ENCODE measurements at regions not wholly inside any gene's neighbourhood (a gene's known extent, or its start where the extent isn't known, plus 50 kb on each side); places are given as distances from the start of the nearest gene placed in this dataset.

DNA sequence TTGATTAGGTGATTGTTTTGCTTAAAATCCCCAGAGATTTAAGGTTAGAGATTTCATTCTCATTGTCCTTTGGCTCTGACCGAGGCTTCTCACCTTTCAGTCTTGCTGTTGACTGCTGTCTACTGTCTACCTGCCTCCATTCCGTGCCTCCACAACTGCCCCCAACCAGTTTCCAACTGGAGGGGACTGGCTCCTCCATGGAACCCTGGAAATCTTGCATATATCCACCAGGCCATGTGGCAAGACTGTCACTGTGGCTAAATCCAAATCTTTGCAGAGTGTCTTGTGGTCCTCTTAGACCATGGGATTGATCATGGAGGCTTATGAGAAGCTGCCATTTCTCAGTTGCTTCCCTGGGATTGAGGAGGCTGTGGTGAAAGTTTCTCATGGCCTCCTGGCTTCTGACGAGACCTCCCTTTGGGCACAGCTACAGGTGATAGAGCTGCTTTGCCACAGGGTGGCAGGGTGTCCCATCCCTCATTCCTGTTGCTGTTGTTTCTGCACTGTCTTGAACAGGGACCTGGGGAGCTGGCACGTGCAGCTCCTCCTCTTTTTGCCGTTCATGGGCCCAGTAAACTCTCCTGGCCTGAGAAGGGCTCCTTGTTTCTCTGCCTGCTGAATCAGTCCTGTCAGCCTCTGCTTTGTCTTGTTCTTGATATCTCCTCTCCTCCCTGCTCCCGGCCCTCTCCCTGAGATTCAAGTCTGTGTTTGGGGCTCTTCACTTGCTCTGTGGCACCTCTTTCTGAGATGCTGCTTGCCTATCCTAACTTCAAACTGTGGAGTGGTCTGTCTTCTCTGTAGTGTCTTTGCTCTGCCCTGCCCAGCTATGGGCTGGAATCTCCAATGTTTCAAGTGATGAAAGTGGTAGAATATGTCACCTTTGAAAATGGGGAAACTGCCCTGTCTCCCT, 63.6 kb upstream of the IGFBP3 start:
- H3K36me3 Mint-ChIP-seq, result no peaks in the 10 kb centered on the region
- peaks cover 0 to 1% (median 0%) of the 10 kb centered on the region in 4 donors for H3K4me1 Mint-ChIP-seq
- no peak overlapping the region for H3K27ac Mint-ChIP-seq
- DNase-seq, result no peak
- Histone ChIP-seq H3K36me3 (ENCODE audit: control insufficient read depth, insufficient read depth, low read length) (no peaks in the 10 kb centered on the region), H3K27me3 (ENCODE audit: control insufficient read depth, insufficient read depth, low read length) (no peaks in the 10 kb centered on the region), H3K4me3 (ENCODE audit: low read depth, low read length) (no peak overlapping the region), H3K4me1 (ENCODE audit: control insufficient read depth, insufficient read depth, low read length, poor library complexity, severe bottlenecking) (no peaks in the 10 kb centered on the region), H3K9me3 (ENCODE audit: control insufficient read depth in 2 of 2, low read length in 2 of 2) (no peaks in the 10 kb centered on the region), H3K27ac (ENCODE audit: insufficient read depth, low read length, poor library complexity, severe bottlenecking) (no peak overlapping the region)
- no peak overlapping the region for H3K4me3 Mint-ChIP-seq
- H3K27me3 Mint-ChIP-seq, result no peaks in the 10 kb centered on the region
- peaks cover 0 to 5% (median 0%) of the 10 kb centered on the region in 7 donors for H3K9me3 Mint-ChIP-seq
- no peak for ATAC-seq (ENCODE audit: low read depth in 2 of 2)

DNA sequence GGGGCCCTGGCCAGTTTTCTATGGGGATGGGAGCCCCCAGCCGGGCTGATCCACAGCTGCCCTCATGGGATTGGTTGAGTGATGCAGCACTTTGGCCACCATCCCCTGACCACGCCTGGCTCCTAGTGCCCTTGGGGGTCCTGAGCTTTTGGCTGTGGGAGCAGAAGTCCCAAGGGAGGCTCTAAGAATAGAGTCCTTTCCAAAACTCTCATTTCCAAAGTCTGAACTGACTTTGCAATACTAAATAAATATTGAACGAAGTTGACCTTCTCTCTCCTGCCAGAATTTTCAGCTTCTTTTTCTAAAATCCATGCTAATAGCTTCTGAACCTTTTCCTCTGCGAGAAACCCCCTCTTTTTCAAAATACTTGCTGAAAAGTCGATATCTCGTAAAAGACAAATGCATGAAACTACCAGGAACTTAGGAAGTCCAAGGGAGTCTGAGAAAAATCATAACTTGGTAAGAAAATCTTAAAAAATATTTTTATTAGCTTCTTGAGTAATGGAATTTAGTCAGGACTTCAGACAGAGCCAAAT, 62.7 kb upstream of the IGFBP3 start:
- Histone ChIP-seq H3K27ac (ENCODE audit: insufficient read depth, low read length, poor library complexity, severe bottlenecking) (no peak overlapping the region), H3K36me3 (ENCODE audit: control insufficient read depth, insufficient read depth, low read length) (no peaks in the 10 kb centered on the region), H3K9me3 (ENCODE audit: control insufficient read depth in 2 of 2, low read length in 2 of 2) (no peaks in the 10 kb centered on the region), H3K4me3 (ENCODE audit: low read depth, low read length) (no peak overlapping the region), H3K27me3 (ENCODE audit: control insufficient read depth, insufficient read depth, low read length) (no peaks in the 10 kb centered on the region), H3K4me1 (ENCODE audit: control insufficient read depth, insufficient read depth, low read length, poor library complexity, severe bottlenecking) (no peaks in the 10 kb centered on the region)
- DNase-seq (no peak), ATAC-seq (ENCODE audit: low read depth in 2 of 2) (no peak)
- Mint-ChIP-seq H3K9me3 (peaks cover 0 to 6% (median 0%) of the 10 kb centered on the region in 7 donors), H3K36me3 (no peaks in the 10 kb centered on the region), H3K4me3 (no peak overlapping the region), H3K27ac (peak overlapping the region in 1 of 3 donors; percentile 26), H3K27me3 (no peaks in the 10 kb centered on the region), H3K4me1 (peaks cover 0 to 5% (median 0%) of the 10 kb centered on the region in 4 donors)

DNA sequence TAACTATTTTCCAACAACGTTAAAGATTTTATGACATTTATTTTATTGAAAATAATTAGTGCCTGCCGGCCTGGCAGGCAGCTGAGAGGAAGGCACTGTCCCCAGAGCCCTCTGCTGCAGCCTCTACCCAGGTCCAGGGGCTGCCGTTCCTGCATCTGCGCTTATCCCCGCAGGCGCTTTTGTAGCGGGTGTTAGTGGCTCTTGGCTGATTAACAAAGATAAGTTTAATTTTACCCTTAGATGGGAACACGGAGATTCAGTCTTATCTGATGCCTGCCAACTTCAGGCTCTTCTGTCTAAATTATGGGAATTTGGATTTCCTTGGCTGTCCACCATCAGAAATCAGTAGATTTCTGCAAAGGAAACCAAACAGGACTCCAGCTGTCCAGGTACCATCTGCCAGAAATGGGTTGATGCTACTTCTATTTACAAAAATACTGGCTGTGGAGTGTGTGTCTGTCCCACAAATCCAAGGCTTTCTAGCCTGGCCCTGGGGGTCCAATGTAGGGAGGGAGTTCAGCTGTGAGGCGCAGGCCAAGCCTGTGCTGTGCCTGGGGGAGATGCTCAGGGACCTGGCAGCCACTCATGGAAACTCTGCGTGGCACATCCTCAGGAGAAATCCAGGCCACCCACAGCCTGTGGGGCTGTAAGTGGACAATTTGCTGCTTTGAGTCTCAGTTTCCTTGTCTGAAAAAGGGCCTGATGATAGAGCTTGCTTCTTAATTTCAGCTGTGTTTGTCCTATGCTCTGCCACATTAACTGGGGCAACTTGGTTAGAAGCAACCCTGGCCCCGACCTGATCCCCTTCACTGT, 62.0 kb upstream of the IGFBP3 start:
- no peak for ATAC-seq (ENCODE audit: low read depth in 2 of 2)
- no peaks in the 10 kb centered on the region for H3K27me3 Mint-ChIP-seq
- no peak overlapping the region for H3K27ac Mint-ChIP-seq
- peaks cover 0 to 6% (median 0%) of the 10 kb centered on the region in 7 donors for H3K9me3 Mint-ChIP-seq
- DNase-seq, result no peak
- H3K36me3 Mint-ChIP-seq, result no peaks in the 10 kb centered on the region
- Histone ChIP-seq H3K4me1 (ENCODE audit: control insufficient read depth, insufficient read depth, low read length, poor library complexity, severe bottlenecking) (no peaks in the 10 kb centered on the region), H3K9me3 (ENCODE audit: control insufficient read depth in 2 of 2, low read length in 2 of 2) (no peaks in the 10 kb centered on the region), H3K36me3 (ENCODE audit: control insufficient read depth, insufficient read depth, low read length) (no peaks in the 10 kb centered on the region), H3K4me3 (ENCODE audit: low read depth, low read length) (no peak overlapping the region), H3K27me3 (ENCODE audit: control insufficient read depth, insufficient read depth, low read length) (no peaks in the 10 kb centered on the region), H3K27ac (ENCODE audit: insufficient read depth, low read length, poor library complexity, severe bottlenecking) (no peak overlapping the region)
- no peak overlapping the region for H3K4me3 Mint-ChIP-seq
- H3K4me1 Mint-ChIP-seq, result peaks cover 0 to 5% (median 0%) of the 10 kb centered on the region in 4 donors

DNA sequence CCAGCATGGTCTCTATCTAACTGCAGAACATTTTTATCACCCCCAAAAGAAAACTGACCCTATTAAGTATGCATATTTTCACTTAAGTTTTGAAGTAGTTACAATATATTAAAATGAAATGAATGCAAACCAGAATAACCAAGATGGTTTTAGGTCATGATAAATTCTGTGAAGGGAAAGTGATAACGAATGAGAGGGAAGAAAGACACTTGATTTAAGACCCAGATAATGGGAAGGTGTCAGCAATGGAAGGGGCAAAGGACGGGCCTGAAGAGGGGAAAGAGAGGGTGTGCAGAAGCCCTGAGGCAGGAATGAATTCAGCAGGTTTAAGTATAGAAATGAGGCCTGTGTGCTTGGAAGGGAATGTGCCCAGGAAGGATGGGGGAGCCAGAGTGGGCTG, 61.1 kb upstream of the IGFBP3 start:
- Histone ChIP-seq H3K4me3 (ENCODE audit: low read depth, low read length) (no peak overlapping the region), H3K9me3 (ENCODE audit: control insufficient read depth in 2 of 2, low read length in 2 of 2) (no peaks in the 10 kb centered on the region), H3K36me3 (ENCODE audit: control insufficient read depth, insufficient read depth, low read length) (no peaks in the 10 kb centered on the region), H3K27me3 (ENCODE audit: control insufficient read depth, insufficient read depth, low read length) (no peaks in the 10 kb centered on the region), H3K27ac (ENCODE audit: insufficient read depth, low read length, poor library complexity, severe bottlenecking) (no peak overlapping the region), H3K4me1 (ENCODE audit: control insufficient read depth, insufficient read depth, low read length, poor library complexity, severe bottlenecking) (no peaks in the 10 kb centered on the region)
- H3K36me3 Mint-ChIP-seq, result no peaks in the 10 kb centered on the region
- H3K4me1 Mint-ChIP-seq, result peaks cover 0 to 5% (median 0%) of the 10 kb centered on the region in 4 donors
- DNase-seq (no peak), ATAC-seq (ENCODE audit: low read depth in 2 of 2) (no peak)
- no peaks in the 10 kb centered on the region for H3K27me3 Mint-ChIP-seq
- H3K4me3 Mint-ChIP-seq, result no peak overlapping the region
- peak overlapping the region in 1 of 3 donors; percentile 1 for H3K27ac Mint-ChIP-seq
- peaks cover 0 to 6% (median 0%) of the 10 kb centered on the region in 7 donors for H3K9me3 Mint-ChIP-seq

DNA sequence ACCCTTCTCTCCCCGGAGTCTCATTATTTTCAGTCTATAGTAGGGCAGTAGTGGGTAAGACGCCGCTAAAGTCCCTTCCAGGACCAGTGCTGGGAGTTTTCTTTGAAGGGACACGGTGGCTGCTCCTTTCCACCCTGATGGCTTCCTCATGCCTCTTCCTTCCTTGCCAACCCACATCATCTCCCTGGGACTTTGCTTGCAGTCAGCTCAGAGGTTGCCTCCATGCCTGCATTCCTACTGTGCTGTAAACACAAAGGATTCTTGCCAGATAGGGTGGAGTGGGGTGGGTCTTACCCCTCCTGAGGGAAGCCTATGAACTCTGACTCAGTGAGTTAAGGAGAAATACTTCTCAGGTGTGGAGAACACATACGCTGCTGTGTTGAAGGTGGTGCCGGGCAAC, 59.9 kb upstream of the IGFBP3 start:
- Mint-ChIP-seq H3K27me3 (no peaks in the 10 kb centered on the region), H3K9me3 (peaks cover 0 to 3% (median 0%) of the 10 kb centered on the region in 7 donors), H3K4me3 (no peak overlapping the region), H3K27ac (no peak overlapping the region), H3K4me1 (peaks cover 0 to 5% (median 0%) of the 10 kb centered on the region in 4 donors), H3K36me3 (no peaks in the 10 kb centered on the region)
- ATAC-seq (ENCODE audit: low read depth in 2 of 2) (no peak), DNase-seq (no peak)
- Histone ChIP-seq H3K27ac (ENCODE audit: insufficient read depth, low read length, poor library complexity, severe bottlenecking) (no peak overlapping the region), H3K36me3 (ENCODE audit: control insufficient read depth, insufficient read depth, low read length) (no peaks in the 10 kb centered on the region), H3K4me3 (ENCODE audit: low read depth, low read length) (no peak overlapping the region), H3K4me1 (ENCODE audit: control insufficient read depth, insufficient read depth, low read length, poor library complexity, severe bottlenecking) (no peaks in the 10 kb centered on the region), H3K27me3 (ENCODE audit: control insufficient read depth, insufficient read depth, low read length) (no peaks in the 10 kb centered on the region), H3K9me3 (ENCODE audit: control insufficient read depth in 2 of 2, low read length in 2 of 2) (no peaks in the 10 kb centered on the region)

DNA sequence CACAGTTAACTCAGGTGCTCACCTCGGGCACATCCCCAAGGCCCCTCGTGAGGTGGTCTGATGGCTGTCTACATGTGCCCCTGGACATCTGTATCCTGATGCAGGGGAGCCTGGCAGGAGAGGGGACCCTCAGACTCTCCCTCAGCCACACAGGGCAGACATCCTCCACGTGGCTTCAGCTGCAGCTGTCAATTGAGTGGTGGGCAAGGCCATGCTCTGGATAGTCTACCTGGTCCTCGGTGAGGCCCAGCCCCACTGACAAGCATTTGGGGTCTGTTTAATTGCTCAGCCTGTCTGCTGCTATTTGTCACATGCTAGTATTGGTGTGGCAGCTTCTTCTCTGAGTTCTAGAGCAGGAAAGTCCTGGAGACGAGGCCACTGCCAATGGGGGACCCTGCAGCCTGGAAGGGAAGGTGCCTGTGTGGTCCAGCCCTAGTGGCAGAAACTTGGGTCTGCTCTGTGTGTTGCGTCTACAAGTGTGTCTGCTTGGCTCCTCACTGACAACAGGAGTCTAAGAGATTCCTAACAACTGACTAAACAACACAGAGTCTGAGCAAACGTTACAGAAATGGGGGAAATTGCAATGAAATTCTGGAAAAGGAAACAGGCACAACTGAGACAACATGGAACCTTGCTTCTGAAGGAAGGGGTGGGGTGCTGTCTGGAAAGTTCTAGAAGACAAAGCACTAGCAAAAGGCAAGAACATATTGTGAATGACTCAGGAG, 59.3 kb upstream of the IGFBP3 start:
- DNase-seq, result no peak
- Histone ChIP-seq H3K4me1 (ENCODE audit: control insufficient read depth, insufficient read depth, low read length, poor library complexity, severe bottlenecking) (no peaks in the 10 kb centered on the region), H3K36me3 (ENCODE audit: control insufficient read depth, insufficient read depth, low read length) (no peaks in the 10 kb centered on the region), H3K9me3 (ENCODE audit: control insufficient read depth in 2 of 2, low read length in 2 of 2) (no peaks in the 10 kb centered on the region), H3K4me3 (ENCODE audit: low read depth, low read length) (no peak overlapping the region), H3K27ac (ENCODE audit: insufficient read depth, low read length, poor library complexity, severe bottlenecking) (no peak overlapping the region), H3K27me3 (ENCODE audit: control insufficient read depth, insufficient read depth, low read length) (no peaks in the 10 kb centered on the region)
- ATAC-seq (ENCODE audit: low read depth in 2 of 2), result no peak
- no peaks in the 10 kb centered on the region for H3K27me3 Mint-ChIP-seq
- no peak overlapping the region for H3K27ac Mint-ChIP-seq
- H3K4me1 Mint-ChIP-seq, result peaks cover 0 to 5% (median 0%) of the 10 kb centered on the region in 4 donors
- peaks cover 0 to 3% (median 0%) of the 10 kb centered on the region in 7 donors for H3K9me3 Mint-ChIP-seq
- no peaks in the 10 kb centered on the region for H3K36me3 Mint-ChIP-seq
- H3K4me3 Mint-ChIP-seq, result no peak overlapping the region
